Fibroblast of villous mesenchyme (primary cell): ENCODE measurements at regions not wholly inside any gene's neighbourhood (a gene's known extent, or its start where the extent isn't known, plus 50 kb on each side); places are given as distances from the start of the nearest gene placed in this dataset.

ENCODE experiments used
- DNase-seq: peaks from one replicate; pipeline ENCODE4 v3.0.0-alpha.2; 2010; ENCODE audit warnings: low read depth
- H3K4me3 ChIP-seq: 2 replicates; pipeline ENCODE4 v1.5.1; 2011; ENCODE audit warnings: low read depth, mild to moderate bottlenecking, low read length
- TF ChIP-seq, protein P1 (sequence below): IDR thresholded peaks from 2 replicates; pipeline ENCODE4 v1.5.1; 2012; ENCODE audit warnings: low read depth, mild to moderate bottlenecking, low read length; ENCODE audit not compliant: insufficient read depth

GRCh38 chr6:88381289-88381642 lies 215.1 kb upstream of the CNR1 start:
- H3K4me3 ChIP-seq: no peak overlapping the region
- TF ChIP-seq, protein P1, sequence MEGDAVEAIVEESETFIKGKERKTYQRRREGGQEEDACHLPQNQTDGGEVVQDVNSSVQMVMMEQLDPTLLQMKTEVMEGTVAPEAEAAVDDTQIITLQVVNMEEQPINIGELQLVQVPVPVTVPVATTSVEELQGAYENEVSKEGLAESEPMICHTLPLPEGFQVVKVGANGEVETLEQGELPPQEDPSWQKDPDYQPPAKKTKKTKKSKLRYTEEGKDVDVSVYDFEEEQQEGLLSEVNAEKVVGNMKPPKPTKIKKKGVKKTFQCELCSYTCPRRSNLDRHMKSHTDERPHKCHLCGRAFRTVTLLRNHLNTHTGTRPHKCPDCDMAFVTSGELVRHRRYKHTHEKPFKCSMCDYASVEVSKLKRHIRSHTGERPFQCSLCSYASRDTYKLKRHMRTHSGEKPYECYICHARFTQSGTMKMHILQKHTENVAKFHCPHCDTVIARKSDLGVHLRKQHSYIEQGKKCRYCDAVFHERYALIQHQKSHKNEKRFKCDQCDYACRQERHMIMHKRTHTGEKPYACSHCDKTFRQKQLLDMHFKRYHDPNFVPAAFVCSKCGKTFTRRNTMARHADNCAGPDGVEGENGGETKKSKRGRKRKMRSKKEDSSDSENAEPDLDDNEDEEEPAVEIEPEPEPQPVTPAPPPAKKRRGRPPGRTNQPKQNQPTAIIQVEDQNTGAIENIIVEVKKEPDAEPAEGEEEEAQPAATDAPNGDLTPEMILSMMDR: no peak
- DNase-seq: no peak

GRCh38 chr6:88380618-88381288 lies 214.6 kb upstream of the CNR1 start:
- no peak for DNase-seq
- TF ChIP-seq, protein P1: no peak

GRCh38 chr6:88380083-88380482 lies 213.9 kb upstream of the CNR1 start:
- no peak overlapping the region for H3K4me3 ChIP-seq
- TF ChIP-seq, protein P1: no peak
- DNase-seq: peak; percentile 43

More at GRCh38 chr6:88380618-88381288, 214.6 kb upstream of the CNR1 start:
- H3K4me3 ChIP-seq: no peak overlapping the region

DNA sequence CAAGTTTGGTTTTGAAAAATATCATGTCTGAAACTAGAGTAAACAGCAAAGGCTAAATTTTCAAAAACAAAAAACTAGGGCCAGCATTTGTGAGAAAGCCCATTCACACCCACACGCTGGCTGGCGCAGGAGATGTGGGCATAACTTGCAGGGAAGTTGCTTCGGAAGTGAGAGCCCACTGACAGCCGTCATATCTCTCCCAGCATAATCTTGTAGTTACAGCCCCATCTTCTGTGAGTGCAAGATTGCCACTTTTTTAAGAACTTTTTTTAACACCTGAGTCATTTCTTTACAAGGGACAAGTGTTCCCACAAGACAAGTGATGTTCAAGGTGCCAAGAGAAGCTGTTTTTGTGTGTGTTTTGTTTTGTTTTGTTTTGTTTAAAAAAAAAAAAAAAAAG lies 212.5 kb upstream of the CNR1 start:
- TF ChIP-seq, protein P1: no peak
- no peak overlapping the region for H3K4me3 ChIP-seq
- DNase-seq: no peak

- no peak overlapping the region for H3K4me3 ChIP-seq
- no peak for DNase-seq
- TF ChIP-seq, protein P1: no peak
Observed at GRCh38 chr6:88377976-88378568, 211.9 kb upstream of the CNR1 start.

DNA sequence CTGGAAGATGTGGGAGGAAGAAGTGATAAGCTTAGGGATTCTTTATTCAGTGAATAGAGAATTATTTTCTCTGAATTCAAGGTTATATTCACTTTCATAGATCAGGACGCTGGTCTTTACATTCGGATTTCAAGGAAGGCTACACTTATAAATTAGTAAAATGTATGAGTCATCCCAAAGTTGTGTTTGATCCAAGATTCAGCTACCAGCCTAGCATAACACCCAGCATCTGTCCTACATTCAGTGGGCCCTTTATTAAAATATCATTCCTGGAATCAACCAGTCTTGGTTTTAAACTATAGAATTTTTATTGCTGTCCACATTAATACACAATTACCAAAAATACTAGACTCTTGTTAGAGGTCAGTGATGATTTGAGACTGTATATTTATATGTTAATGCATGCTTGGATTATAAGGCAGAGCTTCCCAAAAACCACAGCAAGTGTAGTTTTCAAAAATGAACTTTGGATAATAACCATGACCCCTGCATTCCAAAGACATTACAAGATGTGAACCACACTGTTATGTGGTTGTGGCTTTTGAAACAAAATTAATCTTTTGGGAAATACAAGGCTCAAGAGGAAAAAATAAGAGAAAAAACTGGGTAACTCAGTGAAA lies 210.7 kb upstream of the CNR1 start:
- TF ChIP-seq, protein P1: no peak
- peak; percentile 76 for DNase-seq
- no peak overlapping the region for H3K4me3 ChIP-seq
